LNCAP (cell line): ENCODE measurements at regions not wholly inside any gene's neighbourhood (a gene's known extent, or its start where the extent isn't known, plus 50 kb on each side); places are given as distances from the start of the nearest gene placed in this dataset.

Source experiments
- TF ChIP-seq, protein P1 (sequence below): fragments of 450-650 bp; IDR thresholded peaks from 2 replicates; pipeline ENCODE4 v1.5.1; 2017; ENCODE audit warnings: mild to moderate bottlenecking

DNA sequence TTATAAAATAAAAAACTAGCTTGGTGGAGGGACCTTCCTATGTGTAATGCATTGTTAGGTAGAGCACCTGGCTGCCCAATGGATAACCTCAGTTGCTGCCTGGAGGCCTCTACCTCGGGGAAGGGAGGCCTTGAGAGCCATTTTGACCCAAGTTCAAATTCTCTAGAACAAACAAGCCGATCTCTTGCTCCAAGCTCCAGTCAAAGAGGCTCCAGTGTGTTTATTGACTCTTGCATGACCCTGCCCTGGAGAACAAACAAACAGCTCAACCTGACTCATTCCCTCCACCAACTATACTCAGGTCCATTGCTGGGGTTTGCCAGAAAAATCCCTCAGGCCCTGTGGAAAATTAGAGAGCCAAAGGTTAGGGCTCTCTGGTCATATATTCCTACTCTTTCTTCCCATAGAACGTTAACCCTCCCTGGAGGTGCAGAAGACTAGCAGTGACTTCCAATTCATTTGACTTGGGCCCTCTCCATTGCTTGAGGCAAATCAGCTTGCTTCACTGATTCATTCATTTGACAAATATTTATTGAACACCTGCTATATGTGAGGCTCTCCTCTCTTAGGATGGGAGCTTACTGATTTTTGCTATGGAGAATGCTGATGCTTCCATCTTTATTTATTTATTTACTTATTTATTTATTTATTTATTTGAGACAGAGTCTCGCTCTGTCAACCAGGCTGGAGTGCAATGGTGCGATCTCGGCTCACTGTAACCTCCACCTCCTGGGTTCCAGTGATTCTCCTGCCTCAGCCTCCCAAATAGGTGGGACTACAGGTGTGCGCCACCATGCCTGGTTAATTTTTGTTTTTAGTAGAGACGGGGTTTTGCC lies 73.7 kb upstream of the CISTR start:
- TF ChIP-seq, protein P1, sequence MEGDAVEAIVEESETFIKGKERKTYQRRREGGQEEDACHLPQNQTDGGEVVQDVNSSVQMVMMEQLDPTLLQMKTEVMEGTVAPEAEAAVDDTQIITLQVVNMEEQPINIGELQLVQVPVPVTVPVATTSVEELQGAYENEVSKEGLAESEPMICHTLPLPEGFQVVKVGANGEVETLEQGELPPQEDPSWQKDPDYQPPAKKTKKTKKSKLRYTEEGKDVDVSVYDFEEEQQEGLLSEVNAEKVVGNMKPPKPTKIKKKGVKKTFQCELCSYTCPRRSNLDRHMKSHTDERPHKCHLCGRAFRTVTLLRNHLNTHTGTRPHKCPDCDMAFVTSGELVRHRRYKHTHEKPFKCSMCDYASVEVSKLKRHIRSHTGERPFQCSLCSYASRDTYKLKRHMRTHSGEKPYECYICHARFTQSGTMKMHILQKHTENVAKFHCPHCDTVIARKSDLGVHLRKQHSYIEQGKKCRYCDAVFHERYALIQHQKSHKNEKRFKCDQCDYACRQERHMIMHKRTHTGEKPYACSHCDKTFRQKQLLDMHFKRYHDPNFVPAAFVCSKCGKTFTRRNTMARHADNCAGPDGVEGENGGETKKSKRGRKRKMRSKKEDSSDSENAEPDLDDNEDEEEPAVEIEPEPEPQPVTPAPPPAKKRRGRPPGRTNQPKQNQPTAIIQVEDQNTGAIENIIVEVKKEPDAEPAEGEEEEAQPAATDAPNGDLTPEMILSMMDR = no peak

DNA sequence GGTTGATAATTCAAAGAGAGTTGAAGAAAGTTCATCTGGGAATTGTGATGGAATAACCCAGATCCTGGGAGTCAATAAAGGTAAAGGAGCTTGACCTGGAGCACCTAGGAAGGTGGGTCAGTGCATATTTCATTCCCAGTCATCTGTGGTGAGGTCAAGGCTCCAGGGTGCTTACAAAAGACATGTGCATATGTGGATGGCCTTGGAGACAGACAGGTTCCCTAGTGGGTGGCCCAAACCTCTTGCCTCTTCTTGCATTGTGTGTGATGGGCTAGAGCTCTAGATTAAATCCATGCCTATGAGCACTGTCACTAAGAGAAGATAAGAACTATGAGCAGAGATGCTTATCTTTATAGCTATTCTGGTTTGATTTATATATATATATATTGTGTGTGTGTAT lies 75.5 kb upstream of the CISTR start:
- TF ChIP-seq, protein P1 = no peak

DNA sequence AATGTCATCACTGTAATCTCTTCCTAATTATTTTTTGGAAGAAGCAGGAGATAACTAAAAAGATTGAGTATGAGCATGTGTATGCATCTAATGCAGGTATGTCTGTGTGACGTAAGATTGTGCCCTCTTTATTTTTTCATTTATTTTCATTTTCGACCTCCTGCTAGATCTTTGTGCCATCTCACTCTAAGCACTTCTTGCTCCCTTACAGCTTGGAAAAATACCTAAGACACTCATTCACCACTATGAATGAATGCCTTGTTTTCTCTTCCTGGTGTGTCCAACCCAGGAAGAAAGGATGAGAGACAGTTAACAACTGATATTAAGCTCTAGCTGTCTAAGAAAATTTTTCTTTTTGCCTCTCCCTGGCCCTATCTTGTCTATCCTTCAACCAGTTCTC lies 76.8 kb upstream of the CISTR start:
- TF ChIP-seq, protein P1 = no peak

DNA sequence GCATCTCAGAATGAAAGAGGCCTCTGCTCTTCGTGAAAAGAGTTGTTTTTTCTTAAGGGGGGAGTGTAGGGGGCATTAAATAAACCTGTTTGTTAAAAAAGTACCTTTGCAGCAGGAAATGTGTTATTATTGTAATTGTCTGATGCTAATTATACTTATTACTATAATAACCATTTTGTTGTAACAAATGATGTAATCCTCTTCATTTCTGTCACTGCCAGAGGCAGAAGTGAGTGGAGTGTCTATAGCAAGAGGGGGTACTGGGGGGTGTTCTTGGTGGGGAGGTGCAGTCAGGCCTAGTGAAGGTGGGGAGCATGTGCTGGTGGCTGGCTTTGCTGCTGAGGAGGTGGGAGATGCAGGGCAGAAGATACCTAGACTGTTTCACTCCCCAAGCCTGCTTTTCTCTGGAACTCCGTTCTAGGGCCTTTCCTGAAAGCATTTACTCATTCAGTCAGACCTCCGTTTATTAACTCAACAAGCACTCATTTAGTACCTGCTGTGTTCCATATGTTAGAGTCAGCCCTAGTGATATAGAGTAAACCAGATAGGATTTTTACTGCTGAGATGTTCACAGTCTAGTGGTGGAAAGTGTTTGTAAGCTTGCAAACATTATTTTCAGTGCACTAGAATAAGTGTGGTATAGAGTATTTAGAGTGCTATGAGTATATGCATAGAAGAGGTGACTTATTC lies 77.5 kb upstream of the CISTR start:
- TF ChIP-seq, protein P1 = no peak

DNA sequence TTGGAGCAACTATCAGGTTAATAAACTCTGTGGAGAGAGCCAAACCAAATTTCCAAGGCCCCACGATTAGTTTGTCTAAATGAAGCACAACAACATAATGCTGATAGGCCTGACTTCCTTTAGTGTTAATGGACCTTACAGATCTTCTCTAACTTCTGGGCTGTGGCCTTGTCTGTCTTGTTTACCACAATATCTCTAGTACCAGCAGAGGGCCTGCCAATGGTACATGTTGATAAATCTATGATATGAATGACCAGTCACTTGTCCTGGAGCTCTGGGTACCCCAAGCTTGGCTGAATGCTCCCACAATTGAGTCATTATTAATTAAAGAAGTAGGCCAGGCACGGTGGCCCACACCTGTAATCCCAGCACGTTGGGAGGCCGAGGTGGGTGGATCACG lies 78.9 kb upstream of the CISTR start:
- TF ChIP-seq, protein P1 = no peak

DNA sequence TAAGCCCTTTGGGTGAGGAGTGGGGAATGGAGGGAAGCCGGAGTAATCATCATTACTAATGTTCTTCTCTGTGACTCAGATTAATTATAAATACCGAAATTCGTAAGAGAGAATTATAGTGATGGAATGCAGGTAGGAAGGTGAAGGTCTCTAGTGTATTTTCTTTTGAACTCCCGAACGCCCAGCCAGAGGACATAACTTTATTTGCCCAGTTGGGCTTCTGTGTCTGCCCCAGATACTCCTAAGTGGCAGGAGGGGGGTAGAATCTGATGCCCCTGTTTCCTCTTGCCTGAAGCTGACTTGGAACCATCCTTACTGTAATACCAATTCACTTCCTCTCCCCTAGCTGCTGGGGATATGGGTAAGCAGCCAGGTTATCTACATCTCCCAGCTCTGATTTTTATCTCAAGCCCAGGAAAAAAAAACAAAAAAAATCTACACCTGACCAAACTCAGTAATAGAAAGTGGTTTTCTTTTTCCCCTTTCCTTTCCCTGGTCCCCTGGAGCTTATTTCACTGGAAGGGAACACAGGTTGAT lies 84.4 kb upstream of the CISTR start:
- TF ChIP-seq, protein P1 = no peak

DNA sequence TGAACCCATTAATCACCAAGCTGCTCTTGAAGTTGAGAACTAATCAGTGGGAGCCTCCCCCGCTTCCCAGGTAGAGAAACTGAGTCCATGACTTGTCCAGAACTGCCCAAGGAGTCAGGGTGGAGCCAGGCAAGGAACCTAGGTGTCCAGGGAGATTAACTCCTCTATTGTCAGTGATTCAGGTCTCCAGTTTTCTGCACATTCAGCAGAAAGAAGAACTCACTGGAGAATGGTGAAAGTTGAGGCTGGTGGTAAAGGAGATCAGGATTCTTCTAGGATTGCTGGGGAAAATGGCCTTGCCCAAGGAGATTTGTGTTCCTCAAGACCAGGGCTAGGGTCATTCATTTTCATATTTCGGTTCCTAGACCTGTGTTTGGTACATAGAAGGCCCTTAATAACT lies 87.2 kb upstream of the CISTR start:
- TF ChIP-seq, protein P1 = no peak
